GM13977 (cell line): ENCODE measurements at regions not wholly inside any gene's neighbourhood (a gene's known extent, or its start where the extent isn't known, plus 50 kb on each side); places are given as distances from the start of the nearest gene placed in this dataset.

Experiments used
- DNase-seq: peaks from one replicate; pipeline ENCODE4 v3.0.0; 2012; ENCODE audit warnings: low spot score
- CTCF ChIP-seq: IDR thresholded peaks from 2 replicates; pipeline ENCODE4 v1.5.1; 2012; ENCODE audit warnings: mild to moderate bottlenecking, control low read depth; ENCODE audit not compliant: insufficient read depth; ENCODE audit errors: extremely low read depth, missing control alignments
- in situ Hi-C: fragments of 300-500 bp; cut with MboI; formaldehyde crosslinking; loops from one replicate; pipeline ENCODE4 v1.12.0; 2022; ENCODE audit warnings: low sequenced_read_pairs, low pct_unique_long_range_greater_than_20kb, mixed read lengths, inconsistent platforms; ENCODE audit not compliant: unreplicated experiment

GRCh38 chr15:38921471-38921870 is 356.9 kb upstream of the RASGRP1 start:
- in situ Hi-C loops: no loop called here
- DNase-seq: no peak
- TF ChIP-seq CTCF: no peak

- in situ Hi-C loops: no loop called here
- no peak for DNase-seq
- TF ChIP-seq CTCF: no peak
These were observed 363.8 kb upstream of the RASGRP1 start for GRCh38 chr15:38928431-38928830.

GRCh38 chr15:38930851-38931572 is 366.4 kb upstream of the RASGRP1 start:
- TF ChIP-seq CTCF: no peak
- in situ Hi-C loops: no loop called here
- no peak for DNase-seq

GRCh38 chr15:38941399-38941953 is 376.9 kb upstream of the RASGRP1 start:
- no peak for DNase-seq
- no peak for TF ChIP-seq CTCF
- in situ Hi-C loops: no loop called here

GRCh38 chr15:38944536-38944935 is 379.9 kb upstream of the RASGRP1 start:
- no peak for DNase-seq
- no peak for TF ChIP-seq CTCF
- in situ Hi-C loops: no loop called here

- in situ Hi-C loops: no loop called here
- DNase-seq: no peak
- no peak for TF ChIP-seq CTCF
These were observed 381.1 kb upstream of the RASGRP1 start for GRCh38 chr15:38945551-38946298.
